AG04449 (cell line): ENCODE measurements at regions not wholly inside any gene's neighbourhood (a gene's known extent, or its start where the extent isn't known, plus 50 kb on each side); places are given as distances from the start of the nearest gene placed in this dataset.
"Not testable (repeated sequence)": the region's sequence is repeated elsewhere in the genome, so short reads cannot be mapped to it uniquely, and the experiment has no call there.

Experiments
- CTCF ChIA-PET: fragments of 350-600 bp; formaldehyde crosslinking; extraction: SDS; loops from one replicate; lab custom pipeline; 2021; ENCODE audit warnings: antibody characterized with exemption; lab: Yijun Ruan, JAX
- POLR2A ChIA-PET: fragments of 400-600, 350-600 bp; formaldehyde crosslinking; extraction: SDS; loops from one replicate; lab custom pipeline; 2020; ENCODE audit warnings: antibody characterized with exemption, inconsistent platforms; lab: Yijun Ruan, JAX
- DNase-seq: peaks from one replicate; pipeline ENCODE4 v3.0.0-alpha.2; 2010; ENCODE audit warnings: low read depth, low spot score
- H3K4me3 ChIP-seq: 2 replicates; pipeline ENCODE4 v1.5.1; 2011; ENCODE audit warnings: low read depth, mild to moderate bottlenecking, control low read depth, low read length
- CTCF ChIP-seq: IDR thresholded peaks from one replicate; pipeline ENCODE4 v1.5.1; 2011; ENCODE audit warnings: mild to moderate bottlenecking, moderate library complexity, low read length, control low read depth, inconsistent platforms; ENCODE audit not compliant: insufficient read depth; ENCODE audit errors: missing control alignments

GRCh38 chr5:56734091-56734694 lies 81.2 kb upstream of the MAP3K1 start:
- CTCF ChIA-PET = interaction anchor here (1.1 kb wide), 1 partner anchor 11 kb away, joined by 3 read pairs; no protein-coding TSS in a partner anchor
- DNase-seq = no peak
- POLR2A ChIA-PET = no interaction called here
- H3K4me3 ChIP-seq = no peak overlapping the region
- no peak for TF ChIP-seq CTCF

- H3K4me3 ChIP-seq = no peak overlapping the region
- no peak for TF ChIP-seq CTCF
- CTCF ChIA-PET = no interaction called here
- DNase-seq = no peak
- POLR2A ChIA-PET = no interaction called here
Measured at GRCh38 chr5:56733580-56733979, 81.8 kb upstream of the MAP3K1 start.

- ChIA-PET POLR2A (no interaction called here), CTCF (no interaction called here)
- no peak for TF ChIP-seq CTCF
- H3K4me3 ChIP-seq = no peak overlapping the region
- DNase-seq = no peak
Measured at GRCh38 chr5:56732121-56732520, 83.2 kb upstream of the MAP3K1 start.

- DNase-seq, CTCF ChIA-PET, H3K4me3 ChIP-seq, POLR2A ChIA-PET: not testable (repeated sequence)
Measured at GRCh38 chr5:56731473-56731872, 83.9 kb upstream of the MAP3K1 start.

GRCh38 chr5:56729488-56729887 lies 85.9 kb upstream of the MAP3K1 start:
- no peak overlapping the region for H3K4me3 ChIP-seq
- ChIA-PET POLR2A (no interaction called here), CTCF (no interaction called here)
- TF ChIP-seq CTCF = no peak
- DNase-seq = no peak

- H3K4me3 ChIP-seq = no peak overlapping the region
- CTCF ChIA-PET = no interaction called here
- TF ChIP-seq CTCF = no peak
- POLR2A ChIA-PET = no interaction called here
- DNase-seq = no peak
Measured at GRCh38 chr5:56725711-56726411, 89.5 kb upstream of the MAP3K1 start.

GRCh38 chr5:56724857-56725256 lies 90.5 kb upstream of the MAP3K1 start:
- H3K4me3 ChIP-seq, CTCF ChIA-PET, POLR2A ChIA-PET, DNase-seq: not testable (repeated sequence)
